ENCODE measurements at regions not wholly inside any gene's neighbourhood (a gene's known extent, or its start where the extent isn't known, plus 50 kb on each side); places are given as distances from the start of the nearest gene placed in this dataset.
"Not testable (repeated sequence)": the region's sequence is repeated elsewhere in the genome, so short reads cannot be mapped to it uniquely, and the experiment has no call there.

- H3K4me3 ChIP-seq (ENCODE audit: low read depth, low read length); DNase-seq (ENCODE audit: low read depth): not testable (repeated sequence)
These were observed 150.6 kb upstream of the ANKRD20A1 start for GRCh38 chr9:67708109-67708508.

GRCh38 chr9:67711429-67711828 is 147.3 kb upstream of the ANKRD20A1 start:
- DNase-seq (ENCODE audit: low read depth); H3K4me3 ChIP-seq (ENCODE audit: low read depth, low read length): not testable (repeated sequence)

DNA sequence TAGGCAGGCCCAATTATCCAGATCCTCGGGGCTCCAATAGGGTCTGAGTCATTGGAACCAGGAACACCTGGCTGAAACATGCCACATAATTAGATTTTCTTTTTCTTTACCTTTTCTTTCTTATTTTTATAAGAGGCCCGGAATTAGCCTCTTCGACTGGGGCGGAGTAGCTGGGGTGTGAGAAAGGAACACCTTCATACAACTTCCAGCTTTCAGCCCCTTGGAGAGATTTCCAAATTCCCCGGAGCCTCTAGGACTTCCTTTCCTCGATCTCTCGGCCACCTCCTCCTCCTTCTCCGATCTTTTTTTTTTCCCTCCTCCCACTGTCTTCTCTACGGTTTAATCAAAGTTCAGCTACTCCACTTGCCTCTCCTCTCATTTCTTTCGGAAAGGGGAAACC is 146.8 kb upstream of the ANKRD20A1 start:
- DNase-seq (ENCODE audit: low read depth); H3K4me3 ChIP-seq (ENCODE audit: low read depth, low read length): not testable (repeated sequence)

DNA sequence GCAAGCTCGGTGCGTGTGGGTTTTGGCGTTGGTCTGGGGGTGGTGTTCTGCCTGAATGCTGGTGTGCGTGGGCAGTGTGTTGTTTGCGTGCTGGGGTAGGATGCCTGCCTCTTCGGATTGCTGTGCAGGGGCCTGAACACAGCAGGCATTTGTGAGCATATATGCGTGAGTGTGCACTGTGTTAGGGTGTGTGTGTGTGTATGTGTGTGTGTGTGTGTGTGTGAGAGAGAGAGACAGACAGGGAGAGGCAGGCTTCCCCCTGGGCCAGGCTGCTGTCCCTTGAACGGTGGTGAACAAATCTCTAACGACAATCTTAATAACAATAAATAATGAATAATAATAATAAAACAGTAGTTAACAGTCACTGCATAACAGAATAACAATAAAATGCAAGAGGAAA is 145.8 kb upstream of the ANKRD20A1 start:
- not testable (repeated sequence) for DNase-seq (ENCODE audit: low read depth); H3K4me3 ChIP-seq (ENCODE audit: low read depth, low read length)

DNA sequence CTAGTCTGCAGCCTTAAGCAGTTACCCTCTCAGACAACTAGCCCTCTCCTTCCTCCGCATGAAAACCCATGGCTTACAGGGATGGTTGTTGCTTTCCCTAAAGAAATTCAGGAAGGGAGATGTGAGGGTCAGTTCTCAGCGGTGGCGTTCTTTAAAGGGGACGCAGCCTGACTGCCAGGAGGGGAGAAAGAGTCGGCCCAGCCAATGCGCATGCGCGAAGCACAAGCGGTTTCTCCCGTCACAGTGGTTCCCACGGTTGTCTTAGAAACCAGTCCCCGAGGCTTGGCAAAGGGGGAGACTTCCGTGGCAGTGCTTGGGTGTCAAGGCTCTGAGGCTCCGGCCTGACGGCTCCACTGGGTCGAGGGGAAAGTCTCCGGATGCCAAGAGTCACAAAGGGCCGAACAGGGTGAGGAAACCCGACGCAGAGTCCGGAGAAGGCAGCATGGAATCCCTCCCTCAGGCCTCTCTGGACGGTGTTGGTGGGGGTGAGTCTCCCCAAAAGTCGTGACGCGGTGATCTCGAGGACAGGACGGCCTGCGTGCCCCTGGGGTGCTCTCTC is 140.8 kb upstream of the ANKRD20A1 start:
- not testable (repeated sequence) for H3K4me3 ChIP-seq (ENCODE audit: low read depth, low read length)

DNA sequence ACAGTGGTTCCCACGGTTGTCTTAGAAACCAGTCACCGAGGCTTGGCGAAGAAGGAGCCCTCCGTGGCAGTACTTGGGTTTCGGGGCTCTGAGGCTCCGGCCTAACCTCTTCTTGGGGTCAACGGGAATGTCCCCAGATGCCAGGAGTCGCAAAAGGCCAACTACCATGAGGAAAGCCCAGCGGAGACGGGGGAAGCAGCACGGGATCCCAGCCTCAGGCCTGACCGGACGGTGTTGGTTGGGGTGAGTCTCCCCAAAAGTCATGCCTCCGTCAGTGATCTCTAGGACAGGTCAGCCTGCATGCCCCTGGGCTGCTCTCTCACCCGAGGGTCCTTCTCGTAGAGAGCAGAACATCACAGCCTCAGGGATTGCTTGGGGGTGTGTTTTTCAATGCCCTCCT is 138.2 kb upstream of the ANKRD20A1 start:
- DNase-seq (ENCODE audit: low read depth); H3K4me3 ChIP-seq (ENCODE audit: low read depth, low read length): not testable (repeated sequence)

More for the DNA sequence above, 140.8 kb upstream of the ANKRD20A1 start:
- DNase-seq (ENCODE audit: low read depth) = not testable (repeated sequence)

GRCh38 chr9:67722460-67723090 is 136.2 kb upstream of the ANKRD20A1 start:
- DNase-seq (ENCODE audit: low read depth); H3K4me3 ChIP-seq (ENCODE audit: low read depth, low read length): not testable (repeated sequence)

- DNase-seq (ENCODE audit: low read depth) = not testable (repeated sequence)
- peak overlapping the region; percentile 47 for H3K4me3 ChIP-seq (ENCODE audit: low read depth, low read length)
These were observed 135.5 kb upstream of the ANKRD20A1 start for GRCh38 chr9:67723185-67723584.

DNA sequence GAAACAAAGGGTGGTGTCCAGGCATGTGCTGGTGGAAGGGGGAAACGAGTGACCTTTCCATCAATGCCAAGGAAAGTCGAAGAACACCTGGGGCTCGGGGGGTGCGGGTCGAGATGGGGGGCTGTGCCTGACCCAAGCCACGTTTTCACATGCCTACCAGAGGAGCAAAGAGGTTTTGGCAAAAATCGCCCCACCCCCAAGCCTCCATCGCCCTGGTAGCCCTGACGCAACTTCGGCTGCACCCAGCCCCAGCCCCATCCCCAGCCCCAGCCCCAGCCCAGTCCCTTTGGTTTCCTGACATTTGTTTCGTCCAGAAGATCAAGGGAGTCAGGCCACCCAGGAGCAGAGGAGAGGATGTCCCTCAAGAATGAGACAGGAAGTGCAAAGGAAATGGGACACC is 133.8 kb upstream of the ANKRD20A1 start:
- not testable (repeated sequence) for H3K4me3 ChIP-seq (ENCODE audit: low read depth, low read length); DNase-seq (ENCODE audit: low read depth)

- DNase-seq (ENCODE audit: low read depth); H3K4me3 ChIP-seq (ENCODE audit: low read depth, low read length): not testable (repeated sequence)
These were observed 132.3 kb upstream of the ANKRD20A1 start for GRCh38 chr9:67726213-67726988.

- not testable (repeated sequence) for DNase-seq (ENCODE audit: low read depth)
These were observed 95.6 kb upstream of the ANKRD20A1 start for GRCh38 chr9:67763133-67763532.

DNA sequence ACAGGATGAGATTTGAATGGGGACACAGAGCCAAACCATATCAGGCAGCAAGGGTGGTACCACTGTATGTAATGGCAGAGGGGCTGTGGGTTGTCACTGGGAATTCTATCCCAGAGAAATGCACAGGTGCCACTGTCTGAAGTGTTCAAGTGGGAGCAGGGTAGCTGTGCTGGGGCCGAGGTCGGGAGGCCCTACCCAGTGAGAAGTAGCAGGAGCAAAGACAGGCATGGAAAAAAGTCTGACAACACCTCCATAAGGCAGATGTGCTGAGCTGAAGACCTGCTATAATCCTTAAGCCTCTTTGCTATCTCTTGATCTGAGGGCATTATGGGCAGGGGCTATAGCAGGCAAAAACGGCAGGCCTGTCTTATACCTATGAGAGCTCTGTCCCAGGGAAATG is 86.9 kb upstream of the ANKRD20A1 start:
- not testable (repeated sequence) for DNase-seq (ENCODE audit: low read depth); H3K4me3 ChIP-seq (ENCODE audit: low read depth, low read length)

More at GRCh38 chr9:67763133-67763532, 95.6 kb upstream of the ANKRD20A1 start:
- not testable (repeated sequence) for H3K4me3 ChIP-seq (ENCODE audit: low read depth, low read length)

DNA sequence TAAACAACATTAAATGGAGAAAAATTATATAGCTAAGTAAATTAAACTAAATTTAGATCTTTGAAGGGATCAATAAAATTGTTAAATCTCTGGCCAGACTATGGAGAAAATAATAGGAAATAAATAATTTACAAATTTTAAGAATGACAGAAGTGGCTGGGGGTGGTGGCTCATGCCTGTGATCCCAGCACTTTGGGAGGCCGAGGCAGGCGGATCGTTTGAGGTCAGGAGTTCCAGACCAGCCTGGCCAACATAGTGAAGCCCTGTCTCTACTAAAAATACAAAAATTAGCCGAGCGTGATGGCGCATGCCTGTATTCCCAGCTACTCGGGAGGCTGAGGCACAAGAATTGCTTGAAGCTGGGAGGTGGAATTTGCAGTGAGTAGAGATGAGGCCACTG is 58.6 kb upstream of the ANKRD20A1 start:
- not testable (repeated sequence) for H3K4me3 ChIP-seq (ENCODE audit: low read depth, low read length); DNase-seq (ENCODE audit: low read depth)

All from NB4 (cell line).